Prostate gland (tissue), 2 donors: ENCODE measurements at regions not wholly inside any gene's neighbourhood (a gene's known extent, or its start where the extent isn't known, plus 50 kb on each side); places are given as distances from the start of the nearest gene placed in this dataset.

ENCODE experiments used
- POLR2A ChIP-seq: fragments of 450-650 bp; IDR thresholded peaks from one replicate; pipeline ENCODE4 v1.6.1; 2016; ENCODE audit warnings: antibody characterized with exemption, mild to moderate bottlenecking
- TF ChIP-seq, protein P1 (sequence below), 4 experiments: fragments of 200-600 bp in 2 of 4; fragments of 450-650 bp in 2 of 4; sonication (generic) in 2 of 4; IDR thresholded peaks; 1 replicate in 3 of 4; 2 replicates in 1 of 4; pipeline ENCODE4 v1.5.1; 2016 to 2019; ENCODE audit warnings: antibody characterized with exemption in 4 of 4, mild to moderate bottlenecking in 2 of 4, moderate library complexity in 2 of 4

- TF ChIP-seq POLR2A = no peak
- TF ChIP-seq, protein P1, sequence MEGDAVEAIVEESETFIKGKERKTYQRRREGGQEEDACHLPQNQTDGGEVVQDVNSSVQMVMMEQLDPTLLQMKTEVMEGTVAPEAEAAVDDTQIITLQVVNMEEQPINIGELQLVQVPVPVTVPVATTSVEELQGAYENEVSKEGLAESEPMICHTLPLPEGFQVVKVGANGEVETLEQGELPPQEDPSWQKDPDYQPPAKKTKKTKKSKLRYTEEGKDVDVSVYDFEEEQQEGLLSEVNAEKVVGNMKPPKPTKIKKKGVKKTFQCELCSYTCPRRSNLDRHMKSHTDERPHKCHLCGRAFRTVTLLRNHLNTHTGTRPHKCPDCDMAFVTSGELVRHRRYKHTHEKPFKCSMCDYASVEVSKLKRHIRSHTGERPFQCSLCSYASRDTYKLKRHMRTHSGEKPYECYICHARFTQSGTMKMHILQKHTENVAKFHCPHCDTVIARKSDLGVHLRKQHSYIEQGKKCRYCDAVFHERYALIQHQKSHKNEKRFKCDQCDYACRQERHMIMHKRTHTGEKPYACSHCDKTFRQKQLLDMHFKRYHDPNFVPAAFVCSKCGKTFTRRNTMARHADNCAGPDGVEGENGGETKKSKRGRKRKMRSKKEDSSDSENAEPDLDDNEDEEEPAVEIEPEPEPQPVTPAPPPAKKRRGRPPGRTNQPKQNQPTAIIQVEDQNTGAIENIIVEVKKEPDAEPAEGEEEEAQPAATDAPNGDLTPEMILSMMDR (IDR thresholded peaks at IDR 0.05) = no peak
Measured at GRCh38 chr14:56044196-56044595, 74.0 kb upstream of the PELI2 start.
